Endothelial cell of hepatic sinusoid (primary cell): ENCODE measurements at regions not wholly inside any gene's neighbourhood (a gene's known extent, or its start where the extent isn't known, plus 50 kb on each side); places are given as distances from the start of the nearest gene placed in this dataset.

Source experiments
- in situ Hi-C: cut with HindIII; loops from 2 replicates; pipeline ENCODE4 v1.10.0; 2017; ENCODE audit warnings: low sequenced_read_pairs

- in situ Hi-C loops, result loop anchor here (25.0 kb wide), 1 partner anchor 177 kb away; no protein-coding TSS in a partner anchor
These were observed 90.4 kb downstream of the IRF8 start for GRCh38 chr16:85989376-85989775.

DNA sequence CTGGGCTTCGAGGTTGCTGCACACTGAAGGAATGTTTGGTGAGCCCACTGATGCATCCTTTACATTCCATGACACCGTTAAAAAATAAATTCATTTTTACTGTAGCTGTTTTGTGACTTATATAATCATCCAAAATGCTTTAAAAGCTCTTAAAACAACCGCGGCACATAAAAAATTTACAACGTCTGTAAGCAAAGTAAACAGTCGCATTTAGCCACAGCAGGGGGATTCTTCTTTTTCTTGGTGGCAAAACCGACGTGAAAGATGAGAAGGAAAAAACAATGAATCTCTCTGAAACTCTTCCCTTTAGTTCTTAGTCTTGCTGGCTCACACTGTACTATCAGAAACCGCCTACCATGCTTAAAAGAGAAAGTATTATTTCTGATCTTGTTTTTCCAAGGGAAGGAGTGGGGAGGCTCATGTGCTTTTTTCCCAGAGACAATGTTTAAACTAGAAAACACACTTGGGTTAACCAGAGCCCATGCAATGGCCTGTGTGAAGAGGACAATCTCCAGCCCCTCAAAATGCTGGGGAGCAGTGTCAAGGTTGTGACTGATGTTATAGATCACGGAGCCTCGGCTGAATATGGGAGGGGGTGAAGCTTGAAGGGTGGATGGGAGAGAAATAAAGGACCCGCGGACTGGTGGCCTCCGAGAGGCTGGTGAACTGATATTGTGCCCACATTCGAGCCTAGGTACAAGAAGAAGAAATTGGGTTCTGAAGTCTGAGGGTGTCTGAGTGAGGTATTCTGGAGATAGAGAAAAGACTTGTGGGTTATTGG lies 91.1 kb downstream of the IRF8 start:
- in situ Hi-C loops, result loop anchor here (5.0 to 25.0 kb wide), 3 partner anchors 83 to 178 kb away; no protein-coding TSS in a partner anchor

DNA sequence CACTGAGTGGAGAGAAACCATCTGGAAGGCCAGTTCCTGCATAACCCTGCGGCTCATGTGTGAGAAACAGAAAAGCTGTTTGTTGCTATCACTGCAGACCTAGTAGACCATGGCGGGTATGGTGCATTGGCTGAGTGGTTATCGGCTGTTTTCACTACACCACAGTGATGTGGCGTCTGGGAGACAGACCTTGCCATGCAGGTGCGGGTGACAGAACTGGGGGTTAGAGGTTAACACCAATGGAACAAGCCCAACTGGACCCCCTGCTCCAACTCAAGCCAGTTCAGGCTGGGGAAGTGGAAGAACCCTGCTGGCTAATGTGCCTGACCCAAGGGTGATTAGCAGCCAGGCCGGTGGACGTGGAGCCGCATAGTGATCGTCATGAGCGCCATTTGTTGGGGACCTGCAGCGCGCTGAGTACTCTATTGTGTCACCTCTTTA lies 91.9 kb downstream of the IRF8 start:
- in situ Hi-C loops, result loop anchor here (5.0 to 25.0 kb wide), 3 partner anchors 84 to 179 kb away; no protein-coding TSS in a partner anchor

DNA sequence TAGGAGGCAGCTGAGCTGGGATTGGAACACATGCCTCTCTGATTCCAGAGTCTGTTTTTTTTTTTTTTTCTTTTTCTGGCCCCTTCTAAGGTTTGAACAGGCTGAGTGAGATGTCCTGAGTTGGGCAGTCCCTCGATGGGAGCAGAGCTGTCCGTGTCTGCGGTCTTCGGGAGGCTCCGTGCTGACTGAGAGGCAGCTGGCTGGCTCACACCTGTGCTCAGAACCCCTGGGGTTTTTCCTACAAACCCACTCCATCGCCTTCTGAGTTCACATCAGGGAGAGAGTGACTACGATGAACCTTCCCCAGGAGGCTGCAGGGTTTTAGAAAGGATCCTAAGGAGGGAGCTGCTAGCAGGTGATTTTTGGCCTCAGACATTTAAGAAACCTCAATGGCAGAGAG lies 92.5 kb downstream of the IRF8 start:
- in situ Hi-C loops, result loop anchor here (5.0 to 25.0 kb wide), 3 partner anchors 84 to 179 kb away; no protein-coding TSS in a partner anchor

GRCh38 chr16:85991856-85992255 lies 92.9 kb downstream of the IRF8 start:
- in situ Hi-C loops, result loop anchor here (5.0 to 25.0 kb wide), 3 partner anchors 85 to 180 kb away; no protein-coding TSS in a partner anchor

DNA sequence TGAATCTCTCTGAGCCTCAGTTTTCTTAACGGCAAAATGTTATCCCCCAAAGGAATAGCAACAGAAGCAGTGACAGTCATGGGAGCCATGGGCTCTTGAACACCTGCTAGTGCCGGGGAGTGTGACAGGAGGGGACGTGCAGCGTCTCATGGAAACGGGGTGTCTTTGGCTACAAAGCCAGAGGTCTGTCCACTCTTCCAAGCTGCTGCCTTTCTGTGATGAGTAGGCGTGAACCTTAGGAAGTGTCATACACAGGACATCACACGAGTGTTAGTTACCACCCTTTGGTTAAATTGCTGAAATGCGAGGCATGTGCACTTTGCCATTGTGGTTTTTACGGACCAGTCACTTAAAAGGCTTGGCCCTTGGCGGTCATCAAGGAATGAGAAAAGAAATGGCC lies 93.4 kb downstream of the IRF8 start:
- in situ Hi-C loops, result loop anchor here (5.0 to 25.0 kb wide), 3 partner anchors 85 to 180 kb away; no protein-coding TSS in a partner anchor

DNA sequence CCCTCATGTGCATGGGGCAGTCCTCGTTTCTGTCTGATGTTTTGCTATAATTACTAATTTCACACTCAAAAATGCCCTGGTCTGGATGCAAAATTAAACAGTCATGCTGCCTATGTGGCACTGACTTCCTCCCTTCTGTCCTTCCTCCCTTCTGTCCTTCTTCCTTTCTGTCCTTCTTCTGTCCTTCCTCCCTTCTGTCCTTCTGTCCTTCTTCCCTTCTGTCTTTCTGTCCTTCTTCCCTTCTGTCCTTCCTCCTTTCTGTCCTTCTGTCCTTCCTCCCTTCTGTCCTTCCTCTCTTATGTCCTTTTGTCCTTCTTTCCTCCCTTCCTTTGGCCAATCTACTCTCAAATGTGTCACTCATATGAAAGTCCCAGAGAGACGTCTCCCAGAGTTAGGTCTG lies 93.8 kb downstream of the IRF8 start:
- in situ Hi-C loops, result loop anchor here (5.0 to 25.0 kb wide), 3 partner anchors 85 to 180 kb away; no protein-coding TSS in a partner anchor

- in situ Hi-C loops, result loop anchor here (5.0 to 25.0 kb wide), 3 partner anchors 87 to 182 kb away; no protein-coding TSS in a partner anchor
These were observed 95.8 kb downstream of the IRF8 start for GRCh38 chr16:85994492-85995490.

GRCh38 chr16:85995541-85996423 lies 96.8 kb downstream of the IRF8 start:
- in situ Hi-C loops, result loop anchor here (25.0 kb wide), 1 partner anchor 183 kb away; no protein-coding TSS in a partner anchor

DNA sequence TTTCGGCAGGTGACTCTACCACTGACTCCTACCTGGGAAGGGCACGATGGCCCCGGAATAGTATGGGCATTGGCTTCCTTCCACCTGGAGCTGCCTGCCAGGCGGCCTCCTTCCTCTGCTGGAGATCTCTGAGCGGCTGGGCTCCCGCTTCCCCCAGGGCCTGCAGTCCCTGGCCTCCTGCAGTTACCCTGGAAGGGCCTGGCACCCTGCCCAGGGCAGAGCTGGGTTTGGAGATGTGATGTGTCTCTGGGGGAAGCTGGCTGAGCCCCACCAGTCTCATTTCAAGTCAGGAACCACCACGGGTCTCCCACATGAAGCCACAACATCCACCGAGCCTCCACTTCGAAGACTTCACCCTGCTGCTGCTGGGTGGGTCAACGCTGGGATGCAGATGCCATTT lies 97.9 kb downstream of the IRF8 start:
- in situ Hi-C loops, result loop anchor here (25.0 kb wide), 1 partner anchor 185 kb away; no protein-coding TSS in a partner anchor

GRCh38 chr16:85998171-85998867 lies 99.4 kb downstream of the IRF8 start:
- in situ Hi-C loops, result loop anchor here (25.0 kb wide), 1 partner anchor 186 kb away; no protein-coding TSS in a partner anchor

DNA sequence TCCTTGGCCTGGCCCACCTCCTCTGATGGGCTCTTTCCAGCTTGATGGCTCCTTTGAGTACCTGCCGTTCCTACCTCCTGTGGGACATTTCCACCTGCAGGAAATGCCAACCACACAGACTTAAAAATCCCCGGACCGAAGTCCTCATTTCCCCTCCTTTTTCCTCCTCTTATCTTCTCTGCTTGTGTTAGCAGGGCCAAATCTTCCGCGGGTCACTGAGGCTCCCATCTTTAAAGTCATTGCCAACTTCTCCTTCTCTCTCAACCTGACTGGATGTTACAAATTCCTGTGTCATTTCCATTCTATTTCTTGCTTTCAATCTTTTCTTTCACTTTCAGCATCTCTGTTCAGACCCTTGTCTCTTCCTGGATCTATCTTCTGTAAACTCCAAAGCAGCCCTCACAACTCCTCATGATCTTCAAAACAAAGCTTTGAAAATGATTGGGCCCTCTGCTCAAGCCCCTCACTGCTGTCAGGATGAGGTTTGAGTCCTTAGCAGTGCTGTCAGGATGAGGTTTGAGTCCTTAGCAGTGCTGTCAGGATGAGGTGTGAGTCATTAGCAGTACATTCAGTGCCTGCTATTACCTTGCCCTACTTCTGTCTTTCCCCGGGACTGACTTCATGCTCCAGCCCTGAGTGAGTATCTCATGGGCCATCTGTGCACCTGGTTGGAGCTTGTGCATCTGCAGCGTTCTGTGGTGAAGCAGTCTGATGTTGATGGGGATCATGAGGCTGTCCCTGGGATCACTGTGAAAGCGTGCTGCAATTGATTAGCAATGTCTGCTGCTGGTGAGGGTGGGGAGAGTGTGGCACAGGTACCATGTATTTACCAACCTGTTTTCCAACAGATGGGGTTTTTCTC lies 100.1 kb downstream of the IRF8 start:
- in situ Hi-C loops, result loop anchor here (25.0 kb wide), 1 partner anchor 187 kb away; no protein-coding TSS in a partner anchor

DNA sequence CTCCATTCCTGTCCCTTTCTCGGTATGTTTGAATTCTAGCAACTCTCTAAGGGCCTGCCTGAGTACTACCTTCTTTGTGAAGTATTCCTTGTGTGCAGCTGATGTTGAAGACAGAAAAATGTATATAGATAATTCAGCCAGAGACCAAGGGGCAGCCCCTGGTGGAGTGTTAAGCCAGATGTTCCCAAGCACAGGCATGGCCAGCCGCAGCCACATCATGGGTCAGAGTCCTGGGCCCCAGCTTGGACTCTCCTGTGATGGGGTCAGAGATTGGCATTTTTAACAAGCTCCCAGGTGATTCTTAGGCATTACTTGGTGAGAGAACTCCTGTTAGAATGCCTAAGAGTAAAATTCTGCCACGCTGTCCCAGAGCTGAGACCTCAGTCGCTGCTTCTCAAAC lies 100.8 kb downstream of the IRF8 start:
- in situ Hi-C loops, result loop anchor here (25.0 kb wide), 1 partner anchor 187 kb away; no protein-coding TSS in a partner anchor

- in situ Hi-C loops, result no loop called here
These were observed 103.4 kb downstream of the IRF8 start for GRCh38 chr16:86002178-86002900.

DNA sequence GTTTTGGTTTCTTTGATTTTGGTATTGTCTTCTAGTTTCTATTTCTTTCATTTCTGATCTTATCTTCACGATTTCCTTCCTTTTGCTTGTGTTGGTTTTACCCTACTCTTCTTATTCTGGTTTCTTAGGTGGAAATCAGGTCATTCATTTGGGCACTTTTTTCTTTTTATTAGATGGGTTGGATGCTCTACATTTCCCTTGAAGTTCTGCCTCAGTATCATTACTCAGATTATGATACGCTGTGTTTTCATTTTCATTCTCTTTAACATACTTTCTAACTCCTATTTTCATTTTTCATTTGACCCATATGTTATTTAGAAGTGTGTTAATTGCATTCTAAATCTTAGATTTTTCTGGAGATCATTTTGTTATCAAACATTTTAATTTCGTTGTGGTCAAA lies 108.6 kb downstream of the IRF8 start:
- in situ Hi-C loops, result no loop called here

DNA sequence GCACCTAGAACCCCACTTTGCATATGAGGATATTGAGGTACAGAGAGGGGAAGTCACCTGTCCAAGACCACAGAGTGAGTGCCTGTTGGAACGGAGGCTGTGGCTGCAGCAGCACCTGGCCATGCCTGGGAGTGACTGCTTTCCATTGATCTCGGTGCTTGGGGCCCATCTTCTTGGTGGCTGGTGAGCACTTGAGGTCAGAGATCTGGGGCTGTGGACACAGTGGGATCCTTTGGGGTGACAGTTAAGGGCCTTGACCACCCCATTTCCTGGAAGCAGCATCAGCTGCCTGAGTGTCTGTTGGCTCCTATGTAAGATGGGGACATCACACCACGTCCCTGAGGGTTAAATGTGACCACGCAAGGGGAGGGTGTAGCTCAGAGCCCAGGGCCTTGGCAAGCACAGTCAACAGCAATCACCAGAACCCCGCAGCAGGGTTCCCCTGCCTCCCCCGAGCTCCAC lies 111.7 kb downstream of the IRF8 start:
- in situ Hi-C loops, result no loop called here

GRCh38 chr16:86011532-86011931 lies 112.6 kb downstream of the IRF8 start:
- in situ Hi-C loops, result no loop called here
